GM23248 (cell line): ENCODE measurements at regions not wholly inside any gene's neighbourhood (a gene's known extent, or its start where the extent isn't known, plus 50 kb on each side); places are given as distances from the start of the nearest gene placed in this dataset.
A peak's percentile ranks its signal among the peaks of the same experiment; 100 is the strongest.

Source experiments
- DNase-seq: peaks from one replicate; pipeline ENCODE4 v3.0.0-alpha.2; 2015
- H2AFZ ChIP-seq: fragments of 200-600 bp; sonication (generic); 2 replicates; pipeline ENCODE4 v1.6.1; 2016; ENCODE audit warnings: antibody characterized with exemption
- H3F3A ChIP-seq: fragments of 200-600 bp; sonication (generic); 2 replicates; pipeline ENCODE4 v1.6.1; 2016; ENCODE audit warnings: mild to moderate bottlenecking, antibody characterized with exemption, mixed run types; ENCODE audit not compliant: insufficient read depth
- H3K27ac ChIP-seq: fragments of 200-600 bp; sonication (generic); 2 replicates; pipeline ENCODE4 v1.5.1; 2016; ENCODE audit warnings: mild to moderate bottlenecking
- H3K27me3 ChIP-seq: fragments of 200-600 bp; sonication (generic); replicated peaks from 2 replicates; pipeline ENCODE4 v1.6.1; 2016; ENCODE audit warnings: mild to moderate bottlenecking; ENCODE audit not compliant: insufficient read depth
- H3K36me3 ChIP-seq: fragments of 200-600 bp; sonication (generic); 2 replicates; pipeline ENCODE4 v1.6.1; 2016; ENCODE audit warnings: low read depth, mild to moderate bottlenecking
- H3K4me1 ChIP-seq: fragments of 200-600 bp; sonication (generic); 2 replicates; pipeline ENCODE4 v1.6.1; 2016; ENCODE audit warnings: mild to moderate bottlenecking; ENCODE audit not compliant: insufficient read depth
- H3K4me2 ChIP-seq: fragments of 200-600 bp; sonication (generic); one replicate; pipeline ENCODE4 v1.6.1; 2016; ENCODE audit warnings: mild to moderate bottlenecking; ENCODE audit not compliant: unreplicated experiment
- H3K4me3 ChIP-seq: fragments of 200-600 bp; sonication (generic); 2 replicates; pipeline ENCODE4 v1.5.1; 2016; ENCODE audit warnings: mild to moderate bottlenecking
- H3K79me2 ChIP-seq: fragments of 200-600 bp; sonication (generic); 2 replicates; pipeline ENCODE4 v1.6.1; 2016; ENCODE audit warnings: mild to moderate bottlenecking; ENCODE audit not compliant: insufficient read depth
- H3K9ac ChIP-seq: fragments of 200-600 bp; sonication (generic); 2 replicates; pipeline ENCODE4 v1.6.1; 2016; ENCODE audit warnings: mild to moderate bottlenecking
- H3K9me2 ChIP-seq: fragments of 200-600 bp; sonication (generic); 2 replicates; pipeline ENCODE4 v1.6.1; 2016; ENCODE audit warnings: mixed run types, mild to moderate bottlenecking, moderate library complexity; ENCODE audit not compliant: insufficient read depth
- H3K9me3 ChIP-seq: fragments of 200-600 bp; sonication (generic); one replicate; pipeline ENCODE4 v1.6.1; 2017; ENCODE audit warnings: low read depth
- H4K20me1 ChIP-seq: fragments of 200-600 bp; sonication (generic); 2 replicates; pipeline ENCODE4 v1.6.0; 2016; ENCODE audit not compliant: insufficient read depth
- EZH2 ChIP-seq: fragments of 200-600 bp; sonication (generic); IDR thresholded peaks from 2 replicates; pipeline ENCODE4 v1.6.1; 2018; ENCODE audit warnings: antibody characterized with exemption, mild to moderate bottlenecking; ENCODE audit not compliant: insufficient read depth, poor library complexity, severe bottlenecking
- EZH2phosphoT487 ChIP-seq: fragments of 200-600 bp; sonication (generic); IDR thresholded peaks from 2 replicates; pipeline ENCODE4 v1.6.1; 2018; ENCODE audit warnings: antibody characterized with exemption, moderate library complexity, mild to moderate bottlenecking, low read depth; ENCODE audit not compliant: insufficient read depth
- WGBS, 2 experiments: methylation state at CpG; one replicate each; pipeline ENCODE4 v1.1.6; 2015 to 2017; ENCODE audit warnings: low lambda C conversion rate in 2 of 2, low coverage in 1 of 2; ENCODE audit errors: missing lambda C conversion rate in 2 of 2; 5-methylcytosine and 5-hydroxymethylcytosine counted together
- in situ Hi-C: fragments of 300-500 bp; cut with MboI; formaldehyde crosslinking; loops from 2 replicates; pipeline ENCODE4 v1.15.0; 2020

GRCh38 chr4:82057990-82058544 is 315.7 kb downstream of the HNRNPD start:
- no peaks in the 10 kb centered on the region for H3F3A ChIP-seq
- no peaks in the 10 kb centered on the region for H4K20me1 ChIP-seq
- H3K9me2 ChIP-seq = no peaks in the 10 kb centered on the region
- no peak overlapping the region for H3K4me3 ChIP-seq
- no peaks in the 10 kb centered on the region for H3K36me3 ChIP-seq
- H3K9me3 ChIP-seq = no peaks in the 10 kb centered on the region
- H3K4me2 ChIP-seq = no peak overlapping the region
- WGBS, 2 experiments = 0% methylated on average over 1 of the region's 1 CpG
- no peak overlapping the region for H3K9ac ChIP-seq
- no peak overlapping the region for H2AFZ ChIP-seq
- H3K79me2 ChIP-seq = no peaks in the 10 kb centered on the region
- in situ Hi-C loops = no loop called here
- no peak for TF ChIP-seq EZH2phosphoT487
- no peak for DNase-seq
- no peaks in the 10 kb centered on the region for H3K4me1 ChIP-seq
- no peak overlapping the region for H3K27ac ChIP-seq
- no peaks in the 10 kb centered on the region; the same call in 1 of the 2 replicates for H3K27me3 ChIP-seq

DNA sequence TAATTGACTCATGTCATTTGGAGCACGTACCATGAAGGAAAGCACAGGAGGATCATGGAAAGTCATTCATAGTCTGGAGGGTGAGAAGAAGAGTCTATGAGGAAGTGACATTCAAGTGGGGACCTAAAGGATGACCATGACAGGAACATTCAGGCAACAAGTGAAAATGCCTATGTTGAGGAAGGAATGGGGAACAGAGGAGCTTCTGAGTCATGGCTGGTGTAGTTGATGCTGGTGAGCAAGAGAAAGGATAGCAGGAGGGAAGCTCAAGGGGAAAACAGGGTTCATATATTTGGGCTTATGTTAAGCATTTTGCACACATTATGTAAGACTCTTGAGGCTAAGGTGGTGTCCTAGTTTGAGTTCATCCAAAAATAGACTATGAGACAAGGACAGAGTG is 318.6 kb downstream of the HNRNPD start:
- no peak for DNase-seq
- no peak overlapping the region for H3K4me3 ChIP-seq
- no peaks in the 10 kb centered on the region for H3F3A ChIP-seq
- H3K36me3 ChIP-seq = no peaks in the 10 kb centered on the region
- in situ Hi-C loops = no loop called here
- no peak overlapping the region for H3K4me2 ChIP-seq
- H3K27ac ChIP-seq = no peak overlapping the region
- no peaks in the 10 kb centered on the region for H3K9me3 ChIP-seq
- WGBS, 2 experiments = 17 to 26% methylated on average over 1 of the region's 1 CpG
- no peaks in the 10 kb centered on the region for H4K20me1 ChIP-seq
- no peaks in the 10 kb centered on the region for H3K9me2 ChIP-seq
- no peaks in the 10 kb centered on the region for H3K4me1 ChIP-seq
- H3K9ac ChIP-seq = no peak overlapping the region
- TF ChIP-seq EZH2phosphoT487 (no peak), EZH2 (no peak)
- no peak overlapping the region for H2AFZ ChIP-seq
- H3K27me3 ChIP-seq = no peaks in the 10 kb centered on the region; the same call in 1 of the 2 replicates
- no peaks in the 10 kb centered on the region for H3K79me2 ChIP-seq

DNA sequence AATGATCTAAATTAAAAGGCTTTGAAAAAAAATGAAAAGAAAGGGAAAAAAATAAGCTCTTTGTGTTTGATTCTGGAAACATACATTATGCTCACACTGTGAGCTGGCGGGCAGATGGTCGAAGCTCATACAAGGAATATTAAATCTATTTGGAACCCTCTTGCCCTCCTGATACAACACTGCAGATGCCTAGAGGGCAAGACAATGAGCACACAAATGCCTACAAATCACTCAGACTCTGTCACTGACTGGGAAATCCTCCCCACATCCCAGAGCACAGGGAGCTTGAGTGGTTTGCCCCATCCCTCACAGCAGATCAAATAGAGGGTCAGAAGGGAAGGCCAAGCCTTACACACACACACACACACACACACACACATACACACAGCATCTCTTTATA is 320.4 kb downstream of the HNRNPD start:
- in situ Hi-C loops = no loop called here
- WGBS, 2 experiments = 21 to 38% methylated on average over 2 of the region's 2 CpGs
- no peaks in the 10 kb centered on the region for H3K79me2 ChIP-seq

GRCh38 chr4:82050796-82051195 is 323.0 kb downstream of the HNRNPD start:
- H3K4me3 ChIP-seq = no peak overlapping the region
- H3K9me3 ChIP-seq = no peaks in the 10 kb centered on the region
- H3K4me2 ChIP-seq = no peak overlapping the region
- H2AFZ ChIP-seq = no peak overlapping the region
- no peaks in the 10 kb centered on the region for H3K36me3 ChIP-seq
- H3K9ac ChIP-seq = no peak overlapping the region
- no peaks in the 10 kb centered on the region for H3K4me1 ChIP-seq
- in situ Hi-C loops = no loop called here
- TF ChIP-seq EZH2phosphoT487 = no peak
- H3K79me2 ChIP-seq = no peaks in the 10 kb centered on the region
- H4K20me1 ChIP-seq = no peaks in the 10 kb centered on the region
- H3F3A ChIP-seq = no peaks in the 10 kb centered on the region
- peak; percentile 13 for DNase-seq
- no peaks in the 10 kb centered on the region; the same call in 1 of the 2 replicates for H3K27me3 ChIP-seq
- H3K9me2 ChIP-seq = no peaks in the 10 kb centered on the region
- H3K27ac ChIP-seq = no peak overlapping the region
- WGBS, 2 experiments = 41 to 46% methylated on average over 2 of the region's 2 CpGs

More for the DNA sequence above, 320.4 kb downstream of the HNRNPD start:
- DNase-seq = no peak
- no peak overlapping the region for H3K4me3 ChIP-seq
- no peak overlapping the region for H3K9ac ChIP-seq
- no peaks in the 10 kb centered on the region for H3K9me2 ChIP-seq
- H3K4me2 ChIP-seq = no peak overlapping the region
- no peaks in the 10 kb centered on the region for H3F3A ChIP-seq
- no peaks in the 10 kb centered on the region for H3K9me3 ChIP-seq
- no peak overlapping the region for H2AFZ ChIP-seq
- H3K27ac ChIP-seq = no peak overlapping the region
- H3K4me1 ChIP-seq = no peaks in the 10 kb centered on the region
- no peaks in the 10 kb centered on the region; the same call in 1 of the 2 replicates for H3K27me3 ChIP-seq
- no peaks in the 10 kb centered on the region for H3K36me3 ChIP-seq
- TF ChIP-seq EZH2 = no peak
- TF ChIP-seq EZH2phosphoT487 = no peak
- no peaks in the 10 kb centered on the region for H4K20me1 ChIP-seq

DNA sequence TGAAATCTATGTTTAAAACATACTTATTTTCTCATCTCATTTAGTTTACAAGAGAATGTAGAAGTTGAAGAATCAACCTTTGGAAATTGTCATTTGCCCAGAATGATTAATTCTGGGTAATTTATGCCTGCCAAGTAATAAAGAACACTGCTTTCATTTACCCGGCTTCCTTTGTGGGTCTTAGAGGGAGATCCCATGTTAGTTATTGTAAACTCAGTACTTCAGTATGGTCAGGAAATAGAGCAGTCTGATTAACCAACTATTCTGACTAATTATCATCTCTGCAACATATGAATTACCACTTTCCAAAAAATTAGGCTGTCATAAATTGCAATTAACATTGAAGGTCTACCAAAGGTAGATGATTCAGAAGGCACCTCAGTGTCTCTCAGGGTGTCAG is 324.5 kb downstream of the HNRNPD start:
- in situ Hi-C loops = no loop called here
- Histone ChIP-seq H3K4me3 (no peak overlapping the region), H2AFZ (no peak overlapping the region), H3K79me2 (no peaks in the 10 kb centered on the region), H3K36me3 (no peaks in the 10 kb centered on the region), H3K9me3 (no peaks in the 10 kb centered on the region), H3K27me3 (no peaks in the 10 kb centered on the region; the same call in none of the 2 replicates), H4K20me1 (no peaks in the 10 kb centered on the region), H3F3A (no peaks in the 10 kb centered on the region), H3K4me1 (no peaks in the 10 kb centered on the region), H3K9me2 (no peaks in the 10 kb centered on the region), H3K9ac (no peak overlapping the region), H3K27ac (no peak overlapping the region), H3K4me2 (no peak overlapping the region)
- DNase-seq = no peak
- TF ChIP-seq EZH2phosphoT487 = no peak
- TF ChIP-seq EZH2 = no peak
- 35 to 36% methylated on average over 1 of the region's 1 CpG for WGBS, 2 experiments
